Activated CD4-positive, alpha-beta T cell treated with anti-CD3 and anti-CD28 coated beads for 36 hours (primary cell): ENCODE measurements at regions not wholly inside any gene's neighbourhood (a gene's known extent, or its start where the extent isn't known, plus 50 kb on each side); places are given as distances from the start of the nearest gene placed in this dataset.
"Not testable (repeated sequence)": the region's sequence is repeated elsewhere in the genome, so short reads cannot be mapped to it uniquely, and the experiment has no call there.

ENCODE experiments used
- ATAC-seq: fragments of 200-7000 bp; cut with Tn5 transposase; one replicate; pipeline ENCODE4 v1.10.0; 2021; ENCODE audit warnings: mild to moderate bottlenecking, moderate library complexity
- CTCF ChIA-PET: fragments of 350-600 bp; sonication (Branson Sonifier 250); formaldehyde crosslinking; loops from one replicate; lab custom pipeline; 2021; ENCODE audit warnings: antibody characterized with exemption; lab: Charles Lee
- POLR2A ChIA-PET: fragments of 350-600 bp; sonication (Branson Sonifier 250); formaldehyde crosslinking; loops from one replicate; lab custom pipeline; 2021; ENCODE audit warnings: antibody characterized with exemption, inconsistent platforms; lab: Charles Lee
- DNase-seq: peaks from one replicate; pipeline ENCODE4 v3.0.0-alpha.2; 2020
- H3K27ac Mint-ChIP-seq: one replicate; pipeline ENCODE4 v1.8.0; 2021; ENCODE audit warnings: mixed read lengths
- H3K27me3 Mint-ChIP-seq: one replicate; pipeline ENCODE4 v1.8.0; 2021; ENCODE audit warnings: mixed read lengths
- H3K36me3 Mint-ChIP-seq: one replicate; pipeline ENCODE4 v1.8.0; 2021; ENCODE audit warnings: low read depth, mixed read lengths
- H3K4me1 Mint-ChIP-seq: one replicate; pipeline ENCODE4 v1.8.0; 2021; ENCODE audit warnings: mixed read lengths
- H3K4me3 Mint-ChIP-seq: one replicate; pipeline ENCODE4 v1.8.0; 2021; ENCODE audit warnings: mild to moderate bottlenecking, moderate library complexity, mixed read lengths
- H3K9me3 Mint-ChIP-seq: one replicate; pipeline ENCODE4 v1.8.0; 2021; ENCODE audit warnings: low read depth, mixed read lengths
- intact Hi-C, 2 experiments: fragments of 100-400 bp; cut with DNase I in 1 of 2; cut with micrococcal nuclease in 1 of 2; formaldehyde crosslinking; loops; one replicate each; pipeline versions ENCODE4 v1.14.2 to v1.15.1; 2022 to 2024; cut with DNase I, micrococcal nuclease

DNA sequence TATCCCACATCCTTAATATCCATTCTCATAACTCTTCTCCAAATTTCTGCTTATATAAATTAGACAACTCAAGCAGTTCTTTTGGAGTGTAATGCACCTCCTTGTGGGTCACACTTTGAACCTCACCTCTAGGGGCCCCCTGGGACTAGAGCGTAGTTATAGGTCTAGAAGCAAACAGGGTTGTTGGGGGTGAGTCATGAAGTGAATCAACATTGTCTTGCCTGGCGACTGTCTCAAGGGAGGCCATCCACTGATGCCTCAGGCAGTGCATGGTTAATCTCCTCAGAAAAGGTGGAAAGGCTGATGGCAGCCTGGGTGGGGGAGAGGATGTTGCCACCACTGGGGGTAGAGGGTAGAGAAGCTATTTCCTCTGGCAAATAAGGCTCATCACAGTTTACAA, 129.1 kb downstream of the TNFRSF21 start:
- Mint-ChIP-seq H3K4me3 (no peak overlapping the region), H3K27me3 (no peaks in the 10 kb centered on the region), H3K36me3 (no peaks in the 10 kb centered on the region), H3K27ac (no peak overlapping the region), H3K4me1 (no peaks in the 10 kb centered on the region), H3K9me3 (no peaks in the 10 kb centered on the region)
- ChIA-PET POLR2A (no interaction called here), CTCF (no interaction called here)
- ATAC-seq = no peak
- intact Hi-C loops = no loop called here
- peak; percentile 10 for DNase-seq

DNA sequence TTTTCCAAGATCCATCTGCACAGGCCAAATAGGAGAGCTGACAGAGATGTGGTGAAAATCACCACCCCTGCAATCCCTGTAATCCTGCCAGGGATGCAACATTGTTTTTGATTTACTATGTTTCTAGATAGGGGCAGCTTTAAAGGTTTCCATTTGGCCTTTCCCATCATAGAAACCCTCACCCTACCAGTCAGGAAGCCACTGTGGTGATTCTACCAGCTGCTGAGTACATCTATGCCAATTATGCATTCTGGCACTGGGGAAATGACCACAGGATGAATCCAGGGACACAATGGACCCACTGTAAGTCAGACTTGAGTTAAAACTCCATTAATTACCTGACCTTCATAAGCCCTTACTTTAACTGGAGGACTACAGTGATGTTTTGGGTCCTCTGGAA, 130.4 kb downstream of the TNFRSF21 start:
- CTCF ChIA-PET = no interaction called here

GRCh38 chr6:47175656-47176055, 133.5 kb upstream of the ADGRF1 start:
- ATAC-seq (no peak), DNase-seq (no peak)
- Mint-ChIP-seq H3K9me3 (no peaks in the 10 kb centered on the region), H3K27me3 (no peaks in the 10 kb centered on the region), H3K4me3 (no peak overlapping the region), H3K4me1 (no peaks in the 10 kb centered on the region), H3K36me3 (no peaks in the 10 kb centered on the region), H3K27ac (no peak overlapping the region)
- POLR2A ChIA-PET = no interaction called here
- intact Hi-C loops = no loop called here
- CTCF ChIA-PET = interaction anchor here (0.6 kb wide), 1 partner anchor 101 kb away, joined by 3 read pairs; no protein-coding TSS in a partner anchor

More for the DNA sequence above, 130.4 kb downstream of the TNFRSF21 start:
- Mint-ChIP-seq H3K4me1 (no peaks in the 10 kb centered on the region), H3K27me3 (no peaks in the 10 kb centered on the region), H3K36me3 (no peaks in the 10 kb centered on the region), H3K27ac (no peak overlapping the region), H3K9me3 (no peaks in the 10 kb centered on the region), H3K4me3 (no peak overlapping the region)
- ATAC-seq (no peak), DNase-seq (no peak)
- POLR2A ChIA-PET = no interaction called here
- intact Hi-C loops = no loop called here

DNA sequence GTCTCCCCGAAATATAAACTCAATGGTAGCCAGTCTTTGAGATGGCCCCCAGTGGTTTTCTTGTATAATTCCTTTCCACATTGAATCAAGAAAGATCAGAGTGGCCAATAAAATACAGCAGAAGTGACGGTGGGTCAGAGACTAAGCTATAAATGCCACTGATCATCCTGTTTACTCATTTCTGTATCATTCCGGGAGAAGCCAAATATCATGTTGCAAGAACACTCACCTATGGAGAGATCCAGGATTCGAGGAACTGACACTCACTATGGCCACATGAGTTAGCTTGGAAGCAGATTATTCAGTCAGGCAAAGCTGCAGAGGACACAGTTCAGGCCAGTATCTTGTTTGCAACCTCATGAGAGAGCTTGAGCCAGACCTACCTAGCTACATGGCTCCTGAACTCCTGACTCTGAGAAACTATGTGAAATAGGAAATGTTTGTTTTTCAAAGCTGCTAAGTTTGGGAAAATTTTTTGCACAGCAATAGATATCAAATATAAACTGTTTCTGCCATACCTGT, 132.4 kb upstream of the ADGRF1 start:
- ATAC-seq = no peak
- ChIA-PET CTCF (interaction anchor here (0.7 kb wide), 1 partner anchor 134 kb away, joined by 3 read pairs; no protein-coding TSS in a partner anchor), POLR2A (no interaction called here)
- no peaks in the 10 kb centered on the region for H3K27me3 Mint-ChIP-seq
- H3K4me3 Mint-ChIP-seq = no peak overlapping the region
- no peaks in the 10 kb centered on the region for H3K36me3 Mint-ChIP-seq
- no peak overlapping the region for H3K27ac Mint-ChIP-seq
- no peaks in the 10 kb centered on the region for H3K9me3 Mint-ChIP-seq
- no peaks in the 10 kb centered on the region for H3K4me1 Mint-ChIP-seq
- no peak for DNase-seq
- intact Hi-C loops = no loop called here

- H3K27me3 Mint-ChIP-seq, POLR2A ChIA-PET, H3K9me3 Mint-ChIP-seq, H3K4me3 Mint-ChIP-seq, DNase-seq, ATAC-seq, H3K36me3 Mint-ChIP-seq, H3K4me1 Mint-ChIP-seq, H3K27ac Mint-ChIP-seq, intact Hi-C loops: not testable (repeated sequence)
- CTCF ChIA-PET = interaction anchor here (0.7 kb wide), 1 partner anchor 134 kb away, joined by 3 read pairs; no protein-coding TSS in a partner anchor
Observed at GRCh38 chr6:47174063-47174462, 131.9 kb upstream of the ADGRF1 start.

- H3K36me3 Mint-ChIP-seq, H3K27ac Mint-ChIP-seq, H3K9me3 Mint-ChIP-seq, ATAC-seq, POLR2A ChIA-PET, DNase-seq, H3K27me3 Mint-ChIP-seq, H3K4me3 Mint-ChIP-seq, H3K4me1 Mint-ChIP-seq, intact Hi-C loops, CTCF ChIA-PET: not testable (repeated sequence)
Observed at GRCh38 chr6:47173145-47173544, 131.0 kb upstream of the ADGRF1 start.

DNA sequence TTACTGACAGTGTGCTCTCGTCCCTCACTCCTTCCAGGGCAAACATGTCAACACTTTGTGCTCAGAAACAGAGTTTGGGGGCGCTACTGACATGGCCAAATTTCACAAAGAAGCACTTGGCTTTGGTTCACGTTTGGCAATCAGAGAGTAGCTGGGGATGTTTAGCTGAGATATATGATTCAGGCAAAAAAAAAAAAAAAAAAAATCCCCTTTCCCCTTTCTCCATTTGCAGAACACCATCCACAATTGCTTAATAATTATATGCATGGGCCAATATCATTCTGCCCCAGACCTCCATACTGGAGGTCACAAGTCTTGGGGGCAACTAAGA, 128.4 kb upstream of the ADGRF1 start:
- Mint-ChIP-seq H3K4me3 (no peak overlapping the region), H3K36me3 (no peaks in the 10 kb centered on the region), H3K27me3 (no peaks in the 10 kb centered on the region), H3K9me3 (no peaks in the 10 kb centered on the region), H3K27ac (no peak overlapping the region), H3K4me1 (no peaks in the 10 kb centered on the region)
- no peak for DNase-seq
- CTCF ChIA-PET = no interaction called here
- ATAC-seq = no peak
- intact Hi-C loops = no loop called here
- POLR2A ChIA-PET = no interaction called here

GRCh38 chr6:47169785-47170616, 127.9 kb upstream of the ADGRF1 start:
- POLR2A ChIA-PET = no interaction called here
- H3K27ac Mint-ChIP-seq = no peak overlapping the region
- no peak overlapping the region for H3K4me3 Mint-ChIP-seq
- ATAC-seq (no peak), DNase-seq (no peak)
- H3K9me3 Mint-ChIP-seq = no peaks in the 10 kb centered on the region
- H3K27me3 Mint-ChIP-seq = no peaks in the 10 kb centered on the region
- H3K4me1 Mint-ChIP-seq = no peaks in the 10 kb centered on the region
- intact Hi-C loops = no loop called here
- H3K36me3 Mint-ChIP-seq = no peaks in the 10 kb centered on the region
- CTCF ChIA-PET = no interaction called here

DNA sequence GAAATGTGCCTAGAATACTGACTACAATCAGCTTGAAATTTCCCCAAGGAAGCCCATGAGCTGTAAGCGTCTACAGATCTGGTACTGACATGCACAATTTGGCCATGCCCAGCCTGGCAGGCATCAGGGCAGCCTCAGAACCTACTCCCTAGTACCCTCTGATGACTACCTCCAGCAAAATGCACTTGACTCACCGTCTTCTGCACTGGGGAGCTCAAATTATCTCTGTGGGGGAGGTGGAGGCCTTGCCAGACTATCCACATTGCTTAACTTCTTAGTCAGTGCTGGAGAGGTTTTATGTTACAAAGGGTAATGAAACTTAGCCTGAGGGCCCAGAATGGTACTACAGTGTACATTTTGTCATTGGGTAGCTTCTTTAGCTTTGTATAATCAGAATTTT, 126.0 kb upstream of the ADGRF1 start:
- ChIA-PET CTCF (interaction anchor here (1.3 kb wide), 1 partner anchor 18 kb away, joined by 3 read pairs; no protein-coding TSS in a partner anchor), POLR2A (interaction anchor here (0.7 kb wide), 1 partner anchor 18 kb away, joined by 3 read pairs; no protein-coding TSS in a partner anchor)
- ATAC-seq (no peak), DNase-seq (no peak)
- Mint-ChIP-seq H3K36me3 (no peaks in the 10 kb centered on the region), H3K27ac (no peak overlapping the region), H3K4me1 (no peaks in the 10 kb centered on the region), H3K4me3 (no peak overlapping the region), H3K9me3 (no peaks in the 10 kb centered on the region), H3K27me3 (no peaks in the 10 kb centered on the region)
- intact Hi-C loops = no loop called here

GRCh38 chr6:47165918-47166317, 123.8 kb upstream of the ADGRF1 start:
- H3K9me3 Mint-ChIP-seq = no peaks in the 10 kb centered on the region
- H3K4me3 Mint-ChIP-seq = no peak overlapping the region
- no peak for DNase-seq
- CTCF ChIA-PET = interaction anchor here (0.5 kb wide), 1 partner anchor 958 kb away, joined by 3 read pairs; no protein-coding TSS in a partner anchor
- no peak overlapping the region for H3K27ac Mint-ChIP-seq
- no peak for ATAC-seq
- H3K36me3 Mint-ChIP-seq = no peaks in the 10 kb centered on the region
- POLR2A ChIA-PET = no interaction called here
- no peaks in the 10 kb centered on the region for H3K4me1 Mint-ChIP-seq
- H3K27me3 Mint-ChIP-seq = no peaks in the 10 kb centered on the region
- intact Hi-C loops = no loop called here

DNA sequence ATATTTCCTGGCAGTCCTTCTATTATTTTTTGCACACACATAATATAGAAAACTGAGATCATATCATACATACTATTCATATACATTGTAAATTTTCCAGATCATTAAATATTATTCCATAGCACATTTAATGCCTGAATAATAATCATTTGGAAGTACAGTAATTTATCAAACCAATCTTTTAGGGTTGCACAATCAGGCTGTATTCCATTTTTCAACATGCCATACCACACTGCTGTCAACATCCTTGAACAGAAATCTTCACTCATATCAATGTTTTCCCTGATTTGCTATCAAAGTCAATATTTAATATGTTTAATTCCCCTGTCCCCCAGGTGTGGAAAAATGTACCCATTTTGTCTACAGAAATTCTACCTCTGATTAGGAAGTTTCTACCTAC, 122.7 kb upstream of the ADGRF1 start:
- Mint-ChIP-seq H3K4me3 (no peak overlapping the region), H3K4me1 (no peaks in the 10 kb centered on the region), H3K27ac (no peak overlapping the region), H3K36me3 (no peaks in the 10 kb centered on the region), H3K27me3 (no peaks in the 10 kb centered on the region), H3K9me3 (no peaks in the 10 kb centered on the region)
- no peak for DNase-seq
- intact Hi-C loops = no loop called here
- ChIA-PET CTCF (interaction anchor here (0.8 kb wide), 1 partner anchor 66 kb away, joined by 3 read pairs; no protein-coding TSS in a partner anchor), POLR2A (no interaction called here)
- no peak for ATAC-seq

DNA sequence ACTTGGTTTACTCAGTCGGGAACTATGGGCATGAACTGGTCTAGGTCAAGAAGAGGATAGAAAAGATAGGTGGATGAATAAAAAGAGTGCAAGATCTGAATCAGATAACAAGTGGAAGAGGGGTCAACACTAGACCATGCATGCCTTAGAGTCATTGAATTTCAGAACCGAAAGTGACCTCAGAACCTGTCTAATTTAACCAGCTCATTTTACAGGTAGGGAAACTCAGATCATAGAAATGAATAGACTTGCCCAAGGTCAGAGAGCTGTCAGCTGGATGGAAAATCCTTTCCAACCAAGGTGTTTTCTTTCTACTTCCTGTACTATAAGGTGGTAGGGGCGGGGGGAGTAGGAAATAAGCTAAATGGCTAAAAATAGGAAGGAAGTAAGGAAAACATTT, 121.4 kb upstream of the ADGRF1 start:
- no peaks in the 10 kb centered on the region for H3K9me3 Mint-ChIP-seq
- H3K27ac Mint-ChIP-seq = no peak overlapping the region
- intact Hi-C loops = no loop called here
- no peak for ATAC-seq
- DNase-seq = no peak
- H3K36me3 Mint-ChIP-seq = no peaks in the 10 kb centered on the region
- ChIA-PET CTCF (no interaction called here), POLR2A (no interaction called here)
- H3K4me1 Mint-ChIP-seq = no peaks in the 10 kb centered on the region
- H3K27me3 Mint-ChIP-seq = no peaks in the 10 kb centered on the region
- no peak overlapping the region for H3K4me3 Mint-ChIP-seq
